Retina (tissue), 1 donor: ENCODE measurements at regions not wholly inside any gene's neighbourhood (a gene's known extent, or its start where the extent isn't known, plus 50 kb on each side); places are given as distances from the start of the nearest gene placed in this dataset.
A peak's percentile ranks its signal among the peaks of the same experiment; 100 is the strongest.

ENCODE experiments used
- DNase-seq: peaks from one replicate; pipeline ENCODE4 v3.0.0-alpha.2; 2016

GRCh38 chr19:30722186-30722585, 350.0 kb downstream of the ZNF536 start:
- DNase-seq: no peak

GRCh38 chr19:30719999-30720345, 347.8 kb downstream of the ZNF536 start:
- DNase-seq: no peak

- DNase-seq: peak; percentile 83
These were observed 347.2 kb downstream of the ZNF536 start for GRCh38 chr19:30719189-30719998.

GRCh38 chr19:30718707-30719106, 346.5 kb downstream of the ZNF536 start:
- DNase-seq: no peak

GRCh38 chr19:30718014-30718413, 345.8 kb downstream of the ZNF536 start:
- DNase-seq: no peak

GRCh38 chr19:30717381-30717780, 345.2 kb downstream of the ZNF536 start:
- DNase-seq: no peak

- no peak for DNase-seq
These were observed 340.5 kb downstream of the ZNF536 start for GRCh38 chr19:30712431-30713337.

- DNase-seq: no peak
These were observed 339.6 kb downstream of the ZNF536 start for GRCh38 chr19:30711826-30712225.

GRCh38 chr19:30711296-30711695, 339.1 kb downstream of the ZNF536 start:
- peak; percentile 63 for DNase-seq

- no peak for DNase-seq
These were observed 338.5 kb downstream of the ZNF536 start for GRCh38 chr19:30710721-30711120.

- no peak for DNase-seq
These were observed 336.4 kb downstream of the ZNF536 start for GRCh38 chr19:30708416-30709178.

GRCh38 chr19:30704771-30705330, 332.7 kb downstream of the ZNF536 start:
- DNase-seq: no peak

- no peak for DNase-seq
These were observed 331.5 kb downstream of the ZNF536 start for GRCh38 chr19:30703645-30704044.

GRCh38 chr19:30701178-30701577, 329.0 kb downstream of the ZNF536 start:
- DNase-seq: no peak

GRCh38 chr19:30699871-30700280, 327.7 kb downstream of the ZNF536 start:
- no peak for DNase-seq

GRCh38 chr19:30696514-30696913, 324.3 kb downstream of the ZNF536 start:
- no peak for DNase-seq

- DNase-seq: no peak
These were observed 323.1 kb downstream of the ZNF536 start for GRCh38 chr19:30695171-30695875.

- DNase-seq: no peak
These were observed 322.1 kb downstream of the ZNF536 start for GRCh38 chr19:30694156-30694755.

GRCh38 chr19:30692879-30693503, 320.8 kb downstream of the ZNF536 start:
- peak; percentile 53 for DNase-seq

GRCh38 chr19:30692181-30692811, 320.1 kb downstream of the ZNF536 start:
- peak; percentile 73 for DNase-seq

- peak; percentile 53 for DNase-seq
These were observed 319.6 kb downstream of the ZNF536 start for GRCh38 chr19:30691819-30692166.
